22Rv1 (cell line): ENCODE measurements at regions not wholly inside any gene's neighbourhood (a gene's known extent, or its start where the extent isn't known, plus 50 kb on each side); places are given as distances from the start of the nearest gene placed in this dataset.

ENCODE experiments used
- H3K27ac ChIP-seq: fragments of 450-650 bp; 2 replicates; pipeline ENCODE4 v1.5.1; 2017
- ZFX ChIP-seq: fragments of 450-650 bp; IDR thresholded peaks from 2 replicates; pipeline ENCODE4 v1.6.1; 2017; ENCODE audit warnings: antibody characterized with exemption, borderline replicate concordance
- TF ChIP-seq, protein P1 (sequence below): fragments of 450-650 bp; IDR thresholded peaks from 2 replicates; pipeline ENCODE4 v1.5.1; 2017; ENCODE audit warnings: mild to moderate bottlenecking

GRCh38 chr15:93239591-93239990, 150.6 kb upstream of the RGMA start:
- no peak for TF ChIP-seq ZFX
- TF ChIP-seq, protein P1, sequence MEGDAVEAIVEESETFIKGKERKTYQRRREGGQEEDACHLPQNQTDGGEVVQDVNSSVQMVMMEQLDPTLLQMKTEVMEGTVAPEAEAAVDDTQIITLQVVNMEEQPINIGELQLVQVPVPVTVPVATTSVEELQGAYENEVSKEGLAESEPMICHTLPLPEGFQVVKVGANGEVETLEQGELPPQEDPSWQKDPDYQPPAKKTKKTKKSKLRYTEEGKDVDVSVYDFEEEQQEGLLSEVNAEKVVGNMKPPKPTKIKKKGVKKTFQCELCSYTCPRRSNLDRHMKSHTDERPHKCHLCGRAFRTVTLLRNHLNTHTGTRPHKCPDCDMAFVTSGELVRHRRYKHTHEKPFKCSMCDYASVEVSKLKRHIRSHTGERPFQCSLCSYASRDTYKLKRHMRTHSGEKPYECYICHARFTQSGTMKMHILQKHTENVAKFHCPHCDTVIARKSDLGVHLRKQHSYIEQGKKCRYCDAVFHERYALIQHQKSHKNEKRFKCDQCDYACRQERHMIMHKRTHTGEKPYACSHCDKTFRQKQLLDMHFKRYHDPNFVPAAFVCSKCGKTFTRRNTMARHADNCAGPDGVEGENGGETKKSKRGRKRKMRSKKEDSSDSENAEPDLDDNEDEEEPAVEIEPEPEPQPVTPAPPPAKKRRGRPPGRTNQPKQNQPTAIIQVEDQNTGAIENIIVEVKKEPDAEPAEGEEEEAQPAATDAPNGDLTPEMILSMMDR, result no peak
- no peak overlapping the region for H3K27ac ChIP-seq

- TF ChIP-seq ZFX, result no peak
- TF ChIP-seq, protein P1, result no peak
- no peak overlapping the region for H3K27ac ChIP-seq
Measured at GRCh38 chr15:93238641-93239040, 149.6 kb upstream of the RGMA start.

DNA sequence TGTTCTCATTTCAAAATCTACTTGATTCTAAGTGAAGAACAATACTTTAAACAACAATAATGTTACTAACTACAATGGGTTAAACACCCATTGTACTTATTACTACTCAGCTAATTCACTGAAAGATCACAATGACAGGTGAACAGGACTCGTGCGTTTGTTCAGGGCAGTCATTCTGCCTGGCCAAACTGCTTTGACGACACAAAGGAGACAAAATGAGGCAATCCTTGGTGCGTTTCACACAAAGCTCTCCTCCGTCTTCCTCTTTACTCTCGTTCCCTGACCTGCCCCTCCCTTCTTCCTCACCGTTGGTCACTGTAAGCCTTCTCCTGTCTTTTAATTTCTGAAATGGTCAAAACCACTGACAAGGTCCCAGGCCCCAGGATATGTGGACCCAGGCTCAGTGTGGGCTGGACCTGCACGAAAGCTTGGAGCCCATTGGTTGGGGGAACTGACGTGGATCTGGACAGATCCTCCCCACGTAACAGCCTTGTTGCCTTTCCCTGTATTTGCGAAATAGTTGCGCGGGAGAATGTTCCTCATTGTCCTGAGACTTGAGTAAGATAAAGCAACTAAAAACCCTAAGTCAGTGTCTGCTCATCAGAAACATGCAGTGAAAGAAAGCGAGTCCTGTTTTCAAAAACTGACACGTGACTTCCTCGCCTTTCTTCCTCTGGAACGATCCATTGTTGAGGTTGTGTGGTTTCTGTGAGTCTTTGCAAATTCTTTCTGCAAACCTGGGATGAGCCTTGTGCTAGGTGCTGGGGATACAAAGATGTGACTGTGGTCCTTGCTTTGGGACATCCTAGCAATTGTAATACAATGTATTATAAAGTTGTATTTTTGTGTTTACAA, 147.1 kb upstream of the RGMA start:
- TF ChIP-seq ZFX, result no peak
- TF ChIP-seq, protein P1, result no peak
- H3K27ac ChIP-seq, result no peak overlapping the region

DNA sequence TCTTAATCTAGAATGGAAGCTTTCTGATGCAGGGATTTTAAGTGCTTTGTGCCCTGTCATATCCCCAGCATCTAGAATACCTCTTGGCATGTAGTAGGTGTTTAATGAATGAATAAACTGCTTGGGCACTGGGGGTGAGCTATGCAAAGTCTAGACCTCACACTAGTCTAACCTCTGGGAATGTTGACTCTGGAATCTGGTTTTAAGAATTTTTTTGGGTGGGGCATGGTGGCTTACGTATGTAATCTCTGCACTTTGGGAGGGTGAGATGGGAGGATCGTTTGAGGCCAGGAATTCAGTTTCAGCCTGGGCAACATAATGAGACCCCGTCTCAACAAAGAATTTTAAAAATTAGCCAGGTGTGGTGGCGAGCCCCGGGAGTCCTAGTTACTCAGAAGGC, 146.3 kb upstream of the RGMA start:
- TF ChIP-seq ZFX, result no peak
- TF ChIP-seq, protein P1, result no peak
- no peak overlapping the region for H3K27ac ChIP-seq

DNA sequence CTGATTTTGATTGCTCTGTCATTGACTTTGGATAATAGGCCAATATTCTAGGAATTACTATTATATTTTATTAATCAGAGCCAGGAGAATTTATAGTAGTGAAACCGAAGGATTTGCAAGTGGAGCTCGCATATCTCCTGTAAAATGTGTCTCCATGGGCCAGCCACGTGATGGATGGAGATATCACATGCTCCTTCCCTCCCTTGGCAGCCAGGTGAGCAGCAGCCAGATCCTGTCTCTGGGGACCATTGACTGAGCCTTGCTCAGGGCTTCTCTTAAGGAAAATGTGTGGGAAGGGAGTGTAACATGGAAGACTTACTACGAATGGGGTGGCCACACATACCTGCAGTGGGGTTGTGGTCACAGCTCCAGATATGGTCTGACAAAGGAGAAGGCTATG, 144.7 kb upstream of the RGMA start:
- TF ChIP-seq, protein P1, result no peak
- no peak for TF ChIP-seq ZFX
- no peak overlapping the region for H3K27ac ChIP-seq

- TF ChIP-seq ZFX, result no peak
- TF ChIP-seq, protein P1, result no peak
- H3K27ac ChIP-seq, result no peak overlapping the region
Measured at GRCh38 chr15:93232845-93233244, 143.8 kb upstream of the RGMA start.

DNA sequence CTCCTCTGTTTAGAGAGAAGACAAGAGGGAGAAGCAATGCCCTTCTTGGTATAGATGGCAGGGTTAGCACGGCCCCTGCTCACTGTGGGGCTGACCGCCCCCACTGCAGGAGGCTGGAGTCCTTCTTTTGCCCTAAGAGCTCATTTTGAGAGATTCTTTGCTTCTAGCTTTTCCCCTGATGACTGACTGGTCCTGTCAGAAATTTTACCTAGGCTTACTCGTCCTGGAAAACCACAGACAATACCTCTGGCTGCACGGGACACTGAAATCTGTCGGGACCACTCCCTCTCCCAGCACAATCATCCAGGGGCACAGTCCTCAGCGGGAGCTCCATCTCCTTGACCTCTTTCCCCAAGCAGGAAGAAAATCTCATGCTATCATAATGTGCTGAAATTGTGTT, 143.0 kb upstream of the RGMA start:
- TF ChIP-seq, protein P1, result no peak
- no peak for TF ChIP-seq ZFX

More for the DNA sequence above, 143.0 kb upstream of the RGMA start:
- H3K27ac ChIP-seq, result no peak overlapping the region
